Astrocyte of the spinal cord (primary cell): ENCODE measurements at regions not wholly inside any gene's neighbourhood (a gene's known extent, or its start where the extent isn't known, plus 50 kb on each side); places are given as distances from the start of the nearest gene placed in this dataset.

ENCODE experiments used
- DNase-seq: peaks from one replicate; pipeline ENCODE4 v3.0.0; 2011; ENCODE audit warnings: low read depth, low spot score
- H3K4me3 ChIP-seq: 2 replicates; pipeline ENCODE4 v1.5.1; 2011; ENCODE audit warnings: low read depth, mild to moderate bottlenecking, low read length, moderate library complexity
- in situ Hi-C: cut with HindIII; loops from 2 replicates; pipeline ENCODE4 v1.10.0; 2017; ENCODE audit warnings: low sequenced_read_pairs
- TF ChIP-seq, protein P1 (sequence below): IDR thresholded peaks from 2 replicates; pipeline ENCODE4 v1.5.1; 2012; ENCODE audit warnings: low read depth, mild to moderate bottlenecking, low read length, inconsistent platforms

DNA sequence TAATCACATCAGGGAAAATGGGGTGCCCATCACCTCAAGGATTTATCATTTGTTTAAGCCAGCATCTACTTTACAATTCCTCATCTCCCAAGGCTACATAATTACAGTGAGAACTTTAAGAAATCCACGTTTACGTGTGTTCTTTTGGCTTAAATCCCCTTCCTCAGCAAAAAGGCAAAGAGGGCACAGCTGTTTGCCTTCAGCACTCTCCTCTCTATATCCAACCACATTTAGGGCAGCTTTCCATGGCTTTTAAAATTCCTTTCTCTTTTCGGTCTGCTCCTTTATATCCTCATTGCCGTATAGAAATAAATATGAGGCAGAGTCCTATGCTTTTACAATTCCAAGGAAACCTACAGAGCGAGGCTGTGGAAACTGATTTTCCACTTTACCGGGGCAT is 175.9 kb downstream of the EMP1 start:
- in situ Hi-C loops = no loop called here
- TF ChIP-seq, protein P1, sequence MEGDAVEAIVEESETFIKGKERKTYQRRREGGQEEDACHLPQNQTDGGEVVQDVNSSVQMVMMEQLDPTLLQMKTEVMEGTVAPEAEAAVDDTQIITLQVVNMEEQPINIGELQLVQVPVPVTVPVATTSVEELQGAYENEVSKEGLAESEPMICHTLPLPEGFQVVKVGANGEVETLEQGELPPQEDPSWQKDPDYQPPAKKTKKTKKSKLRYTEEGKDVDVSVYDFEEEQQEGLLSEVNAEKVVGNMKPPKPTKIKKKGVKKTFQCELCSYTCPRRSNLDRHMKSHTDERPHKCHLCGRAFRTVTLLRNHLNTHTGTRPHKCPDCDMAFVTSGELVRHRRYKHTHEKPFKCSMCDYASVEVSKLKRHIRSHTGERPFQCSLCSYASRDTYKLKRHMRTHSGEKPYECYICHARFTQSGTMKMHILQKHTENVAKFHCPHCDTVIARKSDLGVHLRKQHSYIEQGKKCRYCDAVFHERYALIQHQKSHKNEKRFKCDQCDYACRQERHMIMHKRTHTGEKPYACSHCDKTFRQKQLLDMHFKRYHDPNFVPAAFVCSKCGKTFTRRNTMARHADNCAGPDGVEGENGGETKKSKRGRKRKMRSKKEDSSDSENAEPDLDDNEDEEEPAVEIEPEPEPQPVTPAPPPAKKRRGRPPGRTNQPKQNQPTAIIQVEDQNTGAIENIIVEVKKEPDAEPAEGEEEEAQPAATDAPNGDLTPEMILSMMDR = no peak
- DNase-seq = no peak

DNA sequence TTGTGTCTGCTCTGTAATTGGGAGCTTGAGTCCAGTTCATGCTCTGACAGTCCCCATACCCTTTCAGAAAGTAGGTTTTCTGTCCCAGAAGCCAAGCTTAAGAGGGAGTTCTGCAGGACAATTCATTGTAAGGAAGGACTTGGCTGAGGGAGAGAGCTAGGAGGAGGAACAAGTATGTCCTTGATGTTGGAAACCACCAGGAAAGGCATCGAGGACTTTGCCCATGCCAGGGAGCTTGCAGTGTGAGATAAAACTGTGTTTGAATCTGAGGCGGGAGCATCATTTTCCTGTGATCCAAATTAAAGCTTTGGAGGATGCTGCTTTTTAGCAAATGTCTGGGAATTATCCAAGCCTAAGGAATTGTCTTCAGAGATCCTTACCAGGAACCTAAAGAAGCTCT is 175.3 kb downstream of the EMP1 start:
- TF ChIP-seq, protein P1 = no peak
- no peak overlapping the region for H3K4me3 ChIP-seq
- no peak for DNase-seq
- in situ Hi-C loops = no loop called here

More for the DNA sequence above, 175.9 kb downstream of the EMP1 start:
- no peak overlapping the region for H3K4me3 ChIP-seq

DNA sequence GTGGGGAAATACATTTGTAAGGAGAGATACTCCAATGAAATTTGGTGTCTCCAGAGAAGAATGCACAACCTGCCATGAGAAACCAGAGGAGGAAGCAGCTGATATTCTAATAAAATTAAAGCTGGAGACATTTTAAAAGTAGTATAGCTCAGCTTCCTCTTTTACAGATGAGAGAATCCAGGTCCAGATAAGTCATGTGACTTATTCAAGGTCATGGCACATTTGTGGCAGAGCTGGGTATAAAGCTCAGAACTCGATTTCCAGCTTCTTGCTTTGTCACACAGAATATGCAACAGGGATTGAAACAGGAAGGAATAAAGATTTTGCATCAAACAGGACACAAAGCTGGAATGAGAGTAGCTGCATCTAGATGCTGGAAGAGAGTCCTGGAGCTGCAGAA is 174.8 kb downstream of the EMP1 start:
- DNase-seq = no peak
- H3K4me3 ChIP-seq = no peak overlapping the region
- TF ChIP-seq, protein P1 = no peak
- in situ Hi-C loops = no loop called here

DNA sequence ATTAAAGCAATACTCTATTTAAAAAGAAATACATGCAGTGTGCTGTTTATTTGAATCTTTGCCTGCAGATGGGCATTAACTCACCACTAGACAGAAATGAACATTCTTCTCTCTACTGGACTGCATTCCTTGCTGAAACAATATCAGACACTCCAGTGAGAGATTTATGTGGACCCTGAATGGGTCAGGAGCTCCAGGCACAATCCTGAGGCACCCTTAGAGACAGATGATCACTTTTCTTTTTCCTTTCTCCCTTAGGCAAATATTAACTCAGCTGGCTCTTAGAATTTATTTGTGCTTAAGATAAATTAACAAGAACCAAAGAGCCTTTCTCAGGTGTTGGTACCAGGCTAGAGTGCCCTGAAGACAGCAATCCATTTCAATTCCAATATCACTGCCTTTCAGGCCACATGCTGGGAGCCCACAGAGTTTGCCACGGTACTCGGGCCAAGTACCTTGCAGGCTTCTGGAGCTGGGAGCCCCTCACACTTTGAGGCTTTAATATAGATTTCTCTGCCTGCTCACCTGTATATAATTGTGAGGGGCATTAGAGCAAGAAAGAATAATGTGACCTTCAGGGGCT is 173.0 kb downstream of the EMP1 start:
- no peak for DNase-seq
- TF ChIP-seq, protein P1 = no peak
- H3K4me3 ChIP-seq = no peak overlapping the region
- in situ Hi-C loops = no loop called here

DNA sequence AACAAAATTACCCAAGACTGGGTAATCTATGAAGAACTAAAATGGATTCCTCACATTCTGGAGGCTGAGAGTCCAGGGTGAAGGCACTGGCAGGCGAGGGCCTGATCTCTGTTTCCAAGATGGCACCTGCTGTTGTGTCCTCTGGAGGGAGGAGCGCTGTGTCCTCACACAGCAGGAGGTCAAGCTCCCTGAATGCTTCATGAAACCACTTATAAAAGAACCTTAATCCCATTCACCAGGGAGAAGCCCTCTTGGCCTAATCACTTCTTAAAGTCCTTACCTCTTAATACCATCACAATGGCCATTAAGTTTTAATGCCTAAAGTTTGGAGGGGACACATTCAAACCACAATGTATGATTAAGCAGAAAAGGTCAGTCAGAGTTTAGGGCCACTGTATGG is 172.4 kb downstream of the EMP1 start:
- no peak for DNase-seq
- TF ChIP-seq, protein P1 = no peak
- in situ Hi-C loops = no loop called here
- no peak overlapping the region for H3K4me3 ChIP-seq

DNA sequence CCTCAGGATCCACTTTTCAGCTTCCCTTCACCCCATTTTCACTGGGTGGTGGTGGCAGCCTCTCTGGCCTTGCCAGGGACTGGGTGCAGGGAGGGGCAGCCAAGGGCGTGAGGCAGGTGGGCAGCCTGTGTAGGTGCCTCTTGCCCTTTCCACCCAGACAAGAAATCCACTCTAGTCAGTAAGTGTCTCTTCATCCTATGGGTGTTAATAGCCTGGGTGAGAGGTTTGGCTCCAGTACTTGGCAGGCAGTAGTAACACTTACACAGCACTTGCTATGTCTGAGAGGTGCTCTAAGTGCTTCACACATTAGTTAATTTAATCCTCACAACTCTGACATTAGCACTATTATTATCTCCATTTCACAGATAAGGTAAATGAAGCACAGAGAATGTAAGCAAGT is 171.9 kb downstream of the EMP1 start:
- TF ChIP-seq, protein P1 = no peak
- in situ Hi-C loops = no loop called here
- H3K4me3 ChIP-seq = no peak overlapping the region
- DNase-seq = no peak

DNA sequence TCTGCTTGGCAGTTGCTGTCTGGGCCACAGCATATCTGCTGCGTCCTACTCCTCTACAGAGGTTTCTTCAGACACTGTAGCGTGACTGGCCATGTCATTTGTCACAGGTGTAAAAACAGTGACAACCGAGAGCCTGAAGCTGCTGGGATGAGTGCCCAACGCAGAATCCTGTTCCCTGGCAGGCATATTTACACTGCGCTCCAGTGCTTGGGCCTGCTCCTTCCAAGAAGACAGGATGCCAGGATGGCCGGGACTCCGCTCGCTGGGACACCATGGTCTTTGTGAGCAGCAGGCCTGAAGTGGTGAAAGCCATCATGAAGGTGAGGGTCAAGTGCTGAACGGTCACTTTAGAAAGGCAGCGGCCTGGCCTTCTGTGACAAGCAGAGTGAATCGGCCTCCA is 171.4 kb downstream of the EMP1 start:
- in situ Hi-C loops = no loop called here
- no peak overlapping the region for H3K4me3 ChIP-seq
- TF ChIP-seq, protein P1 = no peak
- DNase-seq = no peak
